ENCODE measurements at regions not wholly inside any gene's neighbourhood (a gene's known extent, or its start where the extent isn't known, plus 50 kb on each side); places are given as distances from the start of the nearest gene placed in this dataset.
"Not testable (repeated sequence)": the region's sequence is repeated elsewhere in the genome, so short reads cannot be mapped to it uniquely, and the experiment has no call there.

DNA sequence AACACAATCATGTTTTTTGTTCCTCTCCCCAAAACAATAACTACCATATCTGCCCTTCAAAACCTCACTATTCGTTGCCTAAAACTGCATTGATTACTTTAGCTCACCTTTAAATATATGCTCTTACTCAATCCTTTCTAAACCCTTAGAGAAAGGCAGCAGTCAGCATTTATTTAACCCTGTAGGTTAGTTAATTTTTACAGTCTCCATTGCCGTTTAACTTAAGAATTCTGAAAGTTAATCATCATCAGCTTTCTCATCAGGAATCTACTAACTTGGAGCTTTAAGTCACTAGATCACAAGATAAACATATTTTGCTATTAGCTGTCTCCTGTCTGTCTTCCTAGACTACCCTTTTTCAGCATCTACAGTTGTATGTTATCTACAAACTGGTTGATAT, 991.9 kb downstream of the EPHA7 start:
- no peaks in the 10 kb centered on the region for H3K36me3 Mint-ChIP-seq (ENCODE audit: insufficient read depth)
- H3K4me1 Mint-ChIP-seq (ENCODE audit: low read depth in 2 of 2): no peaks in the 10 kb centered on the region
- H3K27me3 Mint-ChIP-seq: no peaks in the 10 kb centered on the region
- ATAC-seq (replicated peaks) (no peak), DNase-seq (no peak)
- H3K4me3 Mint-ChIP-seq: no peak overlapping the region
- peaks cover 5 to 10% of the 10 kb centered on the region in 2 donors for H3K9me3 Mint-ChIP-seq
- H3K27ac Mint-ChIP-seq: no peak overlapping the region

DNA sequence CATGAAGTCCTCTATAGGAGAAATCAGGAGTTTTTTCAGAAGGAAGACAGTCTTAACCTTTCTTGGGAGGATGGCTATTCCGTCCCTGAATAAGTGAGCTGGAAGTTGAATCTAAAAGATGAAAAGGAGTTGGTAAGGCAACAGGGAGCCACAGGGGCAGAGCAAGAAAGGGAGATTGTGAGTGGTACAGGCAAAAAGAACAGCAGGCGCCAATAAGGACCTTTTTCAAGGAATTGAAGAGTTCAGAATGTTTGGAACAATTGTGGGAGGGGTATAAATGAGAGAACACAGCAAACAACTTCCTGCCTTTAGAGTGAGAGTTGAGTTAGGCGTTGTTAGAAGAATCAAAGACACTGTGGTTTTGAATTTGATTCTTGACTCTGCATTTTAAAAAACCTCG, 1003.7 kb downstream of the EPHA7 start:
- Mint-ChIP-seq H3K27ac (no peak overlapping the region), H3K4me3 (no peak overlapping the region), H3K9me3 (peaks cover 13 to 23% of the 10 kb centered on the region in 2 donors), H3K27me3 (no peaks in the 10 kb centered on the region), H3K4me1 (ENCODE audit: low read depth in 2 of 2) (no peaks in the 10 kb centered on the region), H3K36me3 (ENCODE audit: insufficient read depth) (no peaks in the 10 kb centered on the region)
- DNase-seq (no peak), ATAC-seq (replicated peaks) (no peak)

DNA sequence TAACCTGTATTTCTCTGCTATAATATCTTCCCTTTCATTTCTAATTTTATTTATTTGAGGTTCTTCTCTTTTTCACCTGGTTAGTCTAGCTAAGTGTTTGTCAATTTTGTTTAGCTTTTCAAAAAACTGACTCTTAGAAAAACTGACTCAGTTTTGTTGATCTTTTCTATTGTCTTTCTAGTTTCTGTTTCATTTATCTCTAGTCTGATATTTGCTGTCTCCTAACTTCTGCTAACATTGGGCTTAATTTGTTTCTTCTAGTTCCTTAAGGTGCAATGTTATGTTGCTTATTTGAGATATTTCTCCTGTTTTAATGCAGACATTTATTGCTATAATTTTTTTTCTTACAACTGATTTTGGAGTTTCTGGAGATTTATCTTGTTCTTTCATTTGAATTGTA, 1011.0 kb downstream of the EPHA7 start:
- H3K4me1 Mint-ChIP-seq (ENCODE audit: low read depth in 2 of 2): no peaks in the 10 kb centered on the region
- DNase-seq (no peak), ATAC-seq (replicated peaks) (no peak)
- H3K27me3 Mint-ChIP-seq: no peaks in the 10 kb centered on the region
- no peak overlapping the region for H3K27ac Mint-ChIP-seq
- H3K4me3 Mint-ChIP-seq: no peak overlapping the region
- no peaks in the 10 kb centered on the region for H3K36me3 Mint-ChIP-seq (ENCODE audit: insufficient read depth)
- H3K9me3 Mint-ChIP-seq: peaks cover 7 to 33% of the 10 kb centered on the region in 2 donors

DNA sequence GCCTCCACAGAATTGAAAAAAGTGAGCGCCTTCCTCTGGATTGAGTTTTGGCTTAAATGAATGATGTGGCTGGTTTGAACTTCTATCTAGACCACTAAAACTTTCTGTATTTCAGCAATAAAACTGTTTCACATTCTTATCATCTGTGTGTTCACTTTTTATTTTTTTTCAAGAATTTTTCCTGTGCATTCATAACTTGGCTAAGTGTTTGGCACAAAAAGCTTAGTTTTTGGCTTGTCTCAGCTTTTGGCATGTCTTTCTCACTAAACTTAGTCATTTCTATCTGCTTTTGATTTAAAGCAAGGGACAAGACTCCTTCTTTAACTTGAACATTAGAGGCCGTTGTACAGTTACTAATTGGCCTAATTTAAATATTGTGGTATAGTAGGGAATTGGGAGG, 1015.1 kb downstream of the EPHA7 start:
- Mint-ChIP-seq H3K4me1 (ENCODE audit: low read depth in 2 of 2) (no peaks in the 10 kb centered on the region), H3K36me3 (ENCODE audit: insufficient read depth) (no peaks in the 10 kb centered on the region), H3K9me3 (peaks cover 6 to 14% of the 10 kb centered on the region in 2 donors), H3K27ac (no peak overlapping the region), H3K27me3 (no peaks in the 10 kb centered on the region), H3K4me3 (no peak overlapping the region)
- DNase-seq (no peak), ATAC-seq (replicated peaks) (no peak)

DNA sequence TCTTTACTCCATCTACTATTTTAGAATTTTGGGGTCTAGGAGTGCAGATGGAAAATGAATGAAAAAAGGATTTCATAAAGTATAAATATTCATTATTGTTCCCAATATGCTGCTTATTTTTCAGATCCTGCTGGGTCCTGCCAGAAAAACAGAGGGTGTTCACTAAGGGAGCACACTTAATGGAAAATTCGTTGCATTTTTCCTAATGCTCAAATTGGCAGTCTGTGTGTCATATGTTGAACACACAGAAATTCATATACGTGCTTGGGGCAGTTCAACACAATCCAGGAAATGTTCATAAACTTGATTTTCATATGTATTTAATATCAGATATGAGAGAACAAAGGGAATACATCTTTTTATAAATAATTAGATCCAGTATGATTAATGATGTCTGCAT, 1019.4 kb downstream of the EPHA7 start:
- ATAC-seq (replicated peaks): no peak
- Mint-ChIP-seq H3K4me3 (no peak overlapping the region), H3K4me1 (ENCODE audit: low read depth in 2 of 2) (no peaks in the 10 kb centered on the region), H3K27ac (no peak overlapping the region), H3K36me3 (ENCODE audit: insufficient read depth) (no peaks in the 10 kb centered on the region), H3K27me3 (no peaks in the 10 kb centered on the region), H3K9me3 (peaks cover 0 to 3% of the 10 kb centered on the region in 2 donors)
- DNase-seq: no peak

DNA sequence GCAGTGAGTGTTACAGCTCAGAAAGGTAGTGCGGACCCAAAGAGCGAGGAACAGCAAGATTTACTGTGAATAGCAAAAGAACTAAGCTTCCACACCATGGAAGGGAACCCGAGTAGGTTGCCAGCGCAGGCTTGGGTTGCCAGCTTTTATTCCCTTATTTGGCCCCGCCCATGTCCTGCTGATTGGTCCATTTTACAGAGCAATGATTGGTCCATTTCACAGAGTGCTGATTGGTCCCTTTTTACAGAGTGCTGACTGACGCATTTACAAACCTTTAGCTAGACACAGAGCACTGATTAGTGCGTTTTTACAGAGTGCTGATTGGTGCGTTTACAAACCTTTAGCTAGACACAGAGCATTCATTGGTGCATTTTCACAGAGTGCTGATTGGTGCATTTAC, 1030.7 kb downstream of the EPHA7 start:
- not testable (repeated sequence) for DNase-seq; H3K4me1 Mint-ChIP-seq (ENCODE audit: low read depth in 2 of 2); H3K9me3 Mint-ChIP-seq; H3K27me3 Mint-ChIP-seq; ATAC-seq (replicated peaks); H3K4me3 Mint-ChIP-seq; H3K27ac Mint-ChIP-seq; H3K36me3 Mint-ChIP-seq (ENCODE audit: insufficient read depth)

DNA sequence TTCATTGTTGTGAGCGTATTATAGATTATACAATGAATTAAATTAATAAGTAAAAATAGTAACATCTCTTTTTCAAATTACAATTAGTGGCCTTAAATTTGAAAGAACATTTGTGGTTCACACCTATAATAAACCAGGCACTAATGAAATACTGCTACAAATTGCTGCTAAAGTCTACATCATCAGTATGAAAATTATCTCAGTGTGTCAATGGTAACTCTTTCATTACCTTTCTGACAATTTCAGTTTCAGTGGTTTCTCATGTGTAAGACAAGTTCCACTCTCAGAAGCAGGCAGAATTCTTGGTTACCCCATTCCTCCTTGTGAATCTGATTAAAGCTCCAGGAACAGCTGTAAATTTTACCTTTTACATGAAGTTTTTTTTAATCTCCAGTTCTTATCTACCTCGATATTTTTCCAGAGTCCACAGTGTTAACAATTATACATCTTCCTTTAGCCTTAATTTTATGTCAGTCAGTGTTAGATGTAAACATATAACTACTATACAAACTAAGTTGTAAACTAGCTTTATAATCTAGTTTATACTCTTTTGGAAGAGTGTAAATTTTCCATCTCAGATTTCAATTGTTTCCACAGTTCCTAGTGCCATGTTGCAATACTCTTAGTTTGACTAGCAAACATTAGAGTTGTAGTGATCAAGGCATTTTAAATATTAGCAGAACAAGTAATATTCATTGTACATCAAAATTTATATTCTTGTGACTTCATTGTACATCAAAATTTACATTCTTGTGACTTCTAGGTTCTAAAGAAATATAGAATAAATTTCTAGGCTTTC, 1038.4 kb downstream of the EPHA7 start:
- H3K4me3 Mint-ChIP-seq: no peak overlapping the region
- no peak overlapping the region for H3K27ac Mint-ChIP-seq
- H3K27me3 Mint-ChIP-seq: no peaks in the 10 kb centered on the region
- H3K9me3 Mint-ChIP-seq: no peaks in the 10 kb centered on the region
- DNase-seq: no peak
- no peaks in the 10 kb centered on the region for H3K4me1 Mint-ChIP-seq (ENCODE audit: low read depth in 2 of 2)
- no peak for ATAC-seq (replicated peaks)
- H3K36me3 Mint-ChIP-seq (ENCODE audit: insufficient read depth): no peaks in the 10 kb centered on the region

DNA sequence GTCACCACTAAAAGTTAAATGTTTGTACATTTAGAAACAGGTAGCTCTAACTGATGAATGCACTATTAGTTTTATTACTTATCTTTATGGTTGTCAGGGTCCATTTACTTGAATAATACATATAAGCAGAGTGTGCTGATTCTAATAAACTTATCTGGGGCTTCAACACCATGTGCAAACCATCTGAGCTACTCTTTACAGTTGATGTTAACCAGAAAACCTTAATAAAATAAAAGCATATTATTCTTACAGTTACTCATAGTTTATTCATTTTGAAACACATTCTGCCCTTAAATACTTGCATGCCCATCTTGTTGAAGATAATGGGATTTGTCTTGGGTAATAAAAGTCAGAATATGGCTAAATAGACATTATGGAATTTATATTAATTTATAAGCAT, 1042.2 kb downstream of the EPHA7 start:
- no peaks in the 10 kb centered on the region for H3K4me1 Mint-ChIP-seq (ENCODE audit: low read depth in 2 of 2)
- H3K4me3 Mint-ChIP-seq: no peak overlapping the region
- no peak for ATAC-seq (replicated peaks)
- no peak for DNase-seq
- H3K27ac Mint-ChIP-seq: no peak overlapping the region
- H3K9me3 Mint-ChIP-seq: peaks cover 5 to 8% of the 10 kb centered on the region in 2 donors
- no peaks in the 10 kb centered on the region for H3K27me3 Mint-ChIP-seq
- no peaks in the 10 kb centered on the region for H3K36me3 Mint-ChIP-seq (ENCODE audit: insufficient read depth)

DNA sequence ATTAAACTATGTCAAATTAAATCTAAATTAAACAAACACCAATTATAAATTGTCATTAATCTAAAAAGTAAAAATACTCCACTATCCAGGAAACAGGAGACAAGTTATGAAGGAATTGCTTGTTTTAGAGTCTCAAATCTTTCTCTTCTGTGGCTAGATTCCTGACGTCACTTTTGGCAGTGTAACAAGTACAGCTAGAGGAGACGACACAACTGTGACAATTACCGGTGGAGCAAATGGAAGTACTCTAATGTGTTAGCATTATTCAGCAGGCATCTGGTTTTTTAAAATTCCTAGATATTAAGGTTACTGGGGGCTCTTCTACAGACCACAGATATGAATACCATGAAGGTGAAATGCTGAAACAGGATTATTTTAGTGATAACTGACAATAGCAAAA, 1042.7 kb downstream of the EPHA7 start:
- Mint-ChIP-seq H3K27ac (no peak overlapping the region), H3K36me3 (ENCODE audit: insufficient read depth) (no peaks in the 10 kb centered on the region), H3K27me3 (no peaks in the 10 kb centered on the region), H3K4me3 (no peak overlapping the region), H3K9me3 (peaks cover 7 to 8% of the 10 kb centered on the region in 2 donors), H3K4me1 (ENCODE audit: low read depth in 2 of 2) (no peaks in the 10 kb centered on the region)
- DNase-seq (no peak), ATAC-seq (replicated peaks) (no peak)

DNA sequence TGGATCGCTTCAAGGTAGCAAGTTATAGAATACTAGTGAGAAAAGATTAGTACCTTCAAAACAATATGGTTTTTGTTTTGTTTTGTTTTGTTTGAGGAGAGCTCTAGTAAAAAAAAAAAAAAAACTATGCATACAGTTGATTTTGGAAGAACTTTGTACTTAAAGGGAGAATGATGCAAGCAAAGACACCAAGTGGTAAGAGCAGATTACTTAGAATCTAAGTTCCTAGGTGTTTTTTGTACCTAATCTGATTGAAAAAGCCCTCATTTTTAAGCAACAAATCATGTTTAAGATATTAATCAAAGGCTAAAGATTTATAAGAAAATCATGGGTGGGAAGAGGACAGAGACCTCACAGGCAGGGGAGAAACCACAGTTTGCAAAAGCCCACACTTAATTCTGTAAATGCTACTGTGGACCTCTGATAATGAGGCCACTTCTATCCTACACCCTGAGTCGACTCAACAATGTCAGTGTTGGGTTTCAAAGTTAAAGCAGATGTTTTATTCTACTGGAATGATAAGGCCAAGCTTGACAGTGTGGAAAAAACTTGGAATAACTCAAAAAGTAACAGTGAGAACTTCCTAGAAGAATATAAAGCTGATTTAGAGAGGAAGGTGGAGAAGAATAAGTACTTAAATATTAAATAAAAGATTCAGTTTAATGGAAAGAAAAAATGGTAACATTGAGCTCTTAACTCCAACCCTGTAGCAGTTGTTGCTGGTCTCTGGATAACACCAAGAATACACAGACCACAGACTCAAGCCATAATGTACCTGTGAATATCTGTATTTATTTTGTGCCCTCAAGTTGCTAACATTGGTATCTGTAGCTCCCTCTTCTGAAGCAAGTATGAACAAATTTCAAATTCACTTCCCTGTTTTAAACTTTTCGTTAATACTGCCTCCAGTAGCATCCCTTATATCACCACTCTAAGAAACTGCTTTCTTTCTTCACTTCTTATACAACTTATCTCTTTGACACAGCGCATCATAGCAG, 1047.8 kb downstream of the EPHA7 start:
- Mint-ChIP-seq H3K4me3 (no peak overlapping the region), H3K27me3 (no peaks in the 10 kb centered on the region), H3K4me1 (ENCODE audit: low read depth in 2 of 2) (no peaks in the 10 kb centered on the region), H3K36me3 (ENCODE audit: insufficient read depth) (no peaks in the 10 kb centered on the region), H3K27ac (no peak overlapping the region), H3K9me3 (peaks cover 7 to 8% of the 10 kb centered on the region in 2 donors)
- DNase-seq (no peak), ATAC-seq (replicated peaks) (no peak)

DNA sequence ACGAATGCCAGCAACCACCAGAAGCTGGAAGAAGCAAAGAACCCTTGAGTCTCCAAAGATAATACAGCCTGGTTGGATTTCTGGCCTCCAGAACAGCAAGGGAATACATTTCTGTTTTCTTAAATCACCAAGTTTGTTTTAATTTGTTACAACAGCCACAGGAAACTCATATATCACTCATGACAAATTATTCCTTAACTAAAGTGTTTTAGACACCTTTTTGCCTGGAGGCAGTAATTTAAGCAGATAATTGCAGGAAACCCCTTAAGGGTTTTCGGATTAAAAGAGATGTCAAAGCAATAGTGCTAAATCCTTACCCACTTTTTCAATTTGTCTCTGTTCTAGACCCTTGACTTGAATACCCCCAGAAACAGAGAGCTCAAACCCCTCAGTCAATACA, 1050.0 kb downstream of the EPHA7 start:
- Mint-ChIP-seq H3K4me3 (no peak overlapping the region), H3K27ac (no peak overlapping the region), H3K27me3 (no peaks in the 10 kb centered on the region), H3K36me3 (ENCODE audit: insufficient read depth) (no peaks in the 10 kb centered on the region), H3K4me1 (ENCODE audit: low read depth in 2 of 2) (no peaks in the 10 kb centered on the region), H3K9me3 (peaks cover 0 to 6% of the 10 kb centered on the region in 2 donors)
- DNase-seq (no peak), ATAC-seq (replicated peaks) (no peak)

DNA sequence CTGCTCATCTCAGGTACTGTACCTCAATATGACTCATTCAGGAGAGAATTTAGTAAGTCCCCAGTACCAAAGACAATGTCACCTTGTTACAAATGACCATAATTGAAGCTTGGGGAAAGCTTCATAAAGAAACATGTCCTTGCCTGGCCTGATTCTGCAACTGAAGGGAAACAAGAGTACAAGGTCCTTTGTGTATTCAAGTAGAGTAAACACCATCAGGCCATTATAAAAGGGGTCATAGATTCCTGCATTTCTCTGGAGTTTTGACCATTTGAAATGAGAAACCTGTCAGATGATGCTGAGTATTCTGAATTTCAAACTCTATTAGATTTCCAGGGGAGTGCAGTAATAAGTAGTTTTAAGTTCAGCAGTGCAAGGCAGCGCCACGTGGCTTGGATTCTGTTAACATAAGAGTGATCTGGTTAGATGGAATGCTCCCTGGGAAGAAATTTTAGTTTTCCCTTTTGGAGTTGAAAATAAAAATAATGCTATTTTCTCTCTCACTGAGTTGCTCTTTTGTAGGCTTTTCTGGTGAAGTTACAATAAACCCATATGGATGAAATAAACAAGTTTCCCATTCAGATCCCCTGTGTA, 1054.3 kb downstream of the EPHA7 start:
- Mint-ChIP-seq H3K36me3 (ENCODE audit: insufficient read depth) (no peaks in the 10 kb centered on the region), H3K27me3 (no peaks in the 10 kb centered on the region), H3K4me1 (ENCODE audit: low read depth in 2 of 2) (no peaks in the 10 kb centered on the region), H3K27ac (no peak overlapping the region), H3K9me3 (peaks cover 0 to 4% of the 10 kb centered on the region in 2 donors), H3K4me3 (no peak overlapping the region)
- ATAC-seq (replicated peaks): no peak
- DNase-seq: no peak

DNA sequence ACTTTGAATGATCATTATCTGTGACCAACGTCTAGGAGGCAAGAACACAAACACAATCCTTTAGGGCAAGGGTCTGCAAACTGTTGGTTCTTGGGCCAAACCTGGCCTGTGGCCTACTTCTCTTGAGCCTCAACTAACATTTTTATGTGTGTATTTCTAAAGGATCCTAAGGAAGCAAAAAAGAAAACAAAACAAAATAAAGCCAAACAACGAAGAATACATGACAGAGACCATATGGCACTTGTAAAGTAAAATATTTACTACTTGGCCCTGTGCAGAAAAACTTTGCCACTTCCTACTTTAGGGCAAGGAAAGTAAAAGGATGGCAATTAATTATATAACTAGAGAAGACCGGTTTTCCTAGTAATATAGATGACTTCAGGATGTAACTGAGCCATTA, 1056.2 kb downstream of the EPHA7 start:
- H3K4me3 Mint-ChIP-seq: no peak overlapping the region
- no peaks in the 10 kb centered on the region for H3K36me3 Mint-ChIP-seq (ENCODE audit: insufficient read depth)
- H3K9me3 Mint-ChIP-seq: peaks cover 0 to 4% of the 10 kb centered on the region in 2 donors
- no peaks in the 10 kb centered on the region for H3K27me3 Mint-ChIP-seq
- no peaks in the 10 kb centered on the region for H3K4me1 Mint-ChIP-seq (ENCODE audit: low read depth in 2 of 2)
- no peak for DNase-seq
- no peak overlapping the region for H3K27ac Mint-ChIP-seq
- no peak for ATAC-seq (replicated peaks)

Data from effector memory CD8-positive, alpha-beta T cell (primary cell).